ENCODE measurements at regions not wholly inside any gene's neighbourhood (a gene's known extent, or its start where the extent isn't known, plus 50 kb on each side); places are given as distances from the start of the nearest gene placed in this dataset.
"Not testable (repeated sequence)": the region's sequence is repeated elsewhere in the genome, so short reads cannot be mapped to it uniquely, and the experiment has no call there.

- no peak for DNase-seq
Observed at GRCh38 chr6:6960571-6961251, 147.1 kb upstream of the RREB1 start.

GRCh38 chr6:6962086-6962485, 145.7 kb upstream of the RREB1 start:
- no peak for DNase-seq

GRCh38 chr6:6962699-6963098, 145.1 kb upstream of the RREB1 start:
- no peak for DNase-seq

GRCh38 chr6:6963390-6963789, 144.4 kb upstream of the RREB1 start:
- not testable (repeated sequence) for DNase-seq

- no peak for DNase-seq
Observed at GRCh38 chr6:6964675-6965074, 143.1 kb upstream of the RREB1 start.

GRCh38 chr6:6966127-6966526, 141.6 kb upstream of the RREB1 start:
- no peak for DNase-seq

GRCh38 chr6:6966569-6966968, 141.2 kb upstream of the RREB1 start:
- no peak for DNase-seq

- no peak for DNase-seq
Observed at GRCh38 chr6:6968357-6968730, 139.4 kb upstream of the RREB1 start.

GRCh38 chr6:6968731-6969552, 138.8 kb upstream of the RREB1 start:
- DNase-seq = no peak

GRCh38 chr6:6969761-6970223, 138.0 kb upstream of the RREB1 start:
- DNase-seq = no peak

GRCh38 chr6:6970851-6971250, 136.9 kb upstream of the RREB1 start:
- no peak for DNase-seq

- DNase-seq = no peak
Observed at GRCh38 chr6:6971369-6971768, 136.4 kb upstream of the RREB1 start.

GRCh38 chr6:6972456-6972855, 135.3 kb upstream of the RREB1 start:
- no peak for DNase-seq

GRCh38 chr6:6973721-6974120, 134.0 kb upstream of the RREB1 start:
- DNase-seq = no peak

GRCh38 chr6:6975459-6976111, 132.2 kb upstream of the RREB1 start:
- DNase-seq = no peak

- DNase-seq = no peak
Observed at GRCh38 chr6:6976193-6976592, 131.6 kb upstream of the RREB1 start.

- no peak for DNase-seq
Observed at GRCh38 chr6:6978731-6979130, 129.0 kb upstream of the RREB1 start.

- DNase-seq = no peak
Observed at GRCh38 chr6:6980999-6981597, 126.7 kb upstream of the RREB1 start.

- no peak for DNase-seq
Observed at GRCh38 chr6:6981681-6982322, 126.0 kb upstream of the RREB1 start.

- DNase-seq = no peak
Observed at GRCh38 chr6:6982663-6983062, 125.1 kb upstream of the RREB1 start.

- DNase-seq = no peak
Observed at GRCh38 chr6:6984585-6985366, 123.0 kb upstream of the RREB1 start.

- no peak for DNase-seq
Observed at GRCh38 chr6:6986344-6986743, 121.4 kb upstream of the RREB1 start.

Measured in activated T-cell treated with anti-CD3 and anti-CD28 coated beads, Interleukin-2, amount 50 U/mL, for 48 hours (primary cell).